ENCODE measurements at regions not wholly inside any gene's neighbourhood (a gene's known extent, or its start where the extent isn't known, plus 50 kb on each side); places are given as distances from the start of the nearest gene placed in this dataset.

DNA sequence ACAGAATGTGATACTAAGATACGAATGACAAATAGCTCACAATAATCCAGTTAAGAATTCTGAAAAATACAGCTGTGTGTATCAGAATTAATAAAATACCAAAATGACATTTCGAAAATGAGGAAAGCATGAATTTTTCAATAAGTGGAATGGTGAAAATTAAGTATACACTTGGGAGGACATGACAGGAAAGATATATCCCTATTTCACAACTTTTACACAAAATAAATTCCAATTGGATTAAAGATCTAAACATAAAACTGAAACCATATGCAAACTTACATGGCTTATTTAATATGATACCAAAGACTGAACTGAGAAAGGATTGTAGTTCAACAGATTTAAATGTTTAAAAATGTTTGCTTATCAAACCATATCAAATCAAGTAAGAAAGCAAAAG is 510.4 kb upstream of the ADAMTS5 start:
- CTCF ChIA-PET, result interaction anchor here (0.6 to 2.0 kb wide), 5 partner anchors 15 to 445 kb away, joined by 3 to 7 read pairs (median 5); no protein-coding TSS in a partner anchor
- Histone ChIP-seq H4K20me1 (replicated peaks; ENCODE audit: control insufficient read depth, extremely low read depth, insufficient read depth, low read length) (no peaks in the 10 kb centered on the region), H2AFZ (ENCODE audit: low read depth, low read length) (no peak overlapping the region), H3K27ac (ENCODE audit: insufficient read depth, low read depth, low read length) (no peak overlapping the region), H3K9me1 (replicated peaks; ENCODE audit: control insufficient read depth, extremely low read depth, insufficient read depth, low read length) (no peaks in the 10 kb centered on the region), H3K27me3 (ENCODE audit: control insufficient read depth in 2 of 2, insufficient read depth in 2 of 2, low read length in 2 of 2) (no peaks in the 10 kb centered on the region), H3K9me3 (replicated peaks; ENCODE audit: control insufficient read depth, insufficient read depth, low read length) (no peaks in the 10 kb centered on the region), H3K4me3 (replicated peaks in 1 of 3; ENCODE audit: insufficient read depth in 1 of 3, low read depth in 1 of 3, low read length in 3 of 3) (no peak overlapping the region), H3K4me2 (ENCODE audit: insufficient read depth, low read length) (no peak overlapping the region), H3K4me1 (ENCODE audit: control insufficient read depth, extremely low read depth, insufficient read depth, low read length) (no peaks in the 10 kb centered on the region), H3K9ac (replicated peaks; ENCODE audit: extremely low read depth, insufficient read depth, low read length) (no peak overlapping the region), H3K36me3 (ENCODE audit: control insufficient read depth in 2 of 2, extremely low read depth in 1 of 2, insufficient read depth in 2 of 2, low read length in 2 of 2) (no peaks in the 10 kb centered on the region), H3K79me2 (ENCODE audit: control insufficient read depth, insufficient read depth, low read length) (no peaks in the 10 kb centered on the region)
- POLR2A ChIA-PET, result no interaction called here
- FAIRE-seq (no peak), DNase-seq (ENCODE audit: low read depth, low spot score) (no peak)
- dilution Hi-C loops (cut with MboI; ENCODE audit: extremely low pct_ligation_motif_present, low sequenced_read_pairs) (no loop called here), intact Hi-C loops (cut with micrococcal nuclease) (no loop called here)
- no TSS peak for BruUV-seq (replicated peaks)
- TF ChIP-seq FOS (IDR thresholded peaks at IDR 0.05; ENCODE audit: borderline replicate concordance, insufficient read depth, low read length) (no peak), EZH2 (IDR thresholded peaks at IDR 0.05; ENCODE audit: borderline replicate concordance, low read depth, low read length, severe bottlenecking) (no peak), POLR2A (IDR thresholded peaks at IDR 0.05; ENCODE audit: low read depth, low read length) (no peak), GATA2 (IDR thresholded peaks at IDR 0.05; ENCODE audit: insufficient read depth, insufficient read length, low read depth, low read length) (no peak), MYC (IDR thresholded peaks at IDR 0.05; ENCODE audit: low read depth, low read length) (no peak)
- TF ChIP-seq, protein P1, sequence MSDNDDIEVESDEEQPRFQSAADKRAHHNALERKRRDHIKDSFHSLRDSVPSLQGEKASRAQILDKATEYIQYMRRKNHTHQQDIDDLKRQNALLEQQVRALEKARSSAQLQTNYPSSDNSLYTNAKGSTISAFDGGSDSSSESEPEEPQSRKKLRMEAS (IDR thresholded peaks at IDR 0.05; ENCODE audit: insufficient read depth, insufficient read length), result no peak
- TF ChIP-seq, protein P2, sequence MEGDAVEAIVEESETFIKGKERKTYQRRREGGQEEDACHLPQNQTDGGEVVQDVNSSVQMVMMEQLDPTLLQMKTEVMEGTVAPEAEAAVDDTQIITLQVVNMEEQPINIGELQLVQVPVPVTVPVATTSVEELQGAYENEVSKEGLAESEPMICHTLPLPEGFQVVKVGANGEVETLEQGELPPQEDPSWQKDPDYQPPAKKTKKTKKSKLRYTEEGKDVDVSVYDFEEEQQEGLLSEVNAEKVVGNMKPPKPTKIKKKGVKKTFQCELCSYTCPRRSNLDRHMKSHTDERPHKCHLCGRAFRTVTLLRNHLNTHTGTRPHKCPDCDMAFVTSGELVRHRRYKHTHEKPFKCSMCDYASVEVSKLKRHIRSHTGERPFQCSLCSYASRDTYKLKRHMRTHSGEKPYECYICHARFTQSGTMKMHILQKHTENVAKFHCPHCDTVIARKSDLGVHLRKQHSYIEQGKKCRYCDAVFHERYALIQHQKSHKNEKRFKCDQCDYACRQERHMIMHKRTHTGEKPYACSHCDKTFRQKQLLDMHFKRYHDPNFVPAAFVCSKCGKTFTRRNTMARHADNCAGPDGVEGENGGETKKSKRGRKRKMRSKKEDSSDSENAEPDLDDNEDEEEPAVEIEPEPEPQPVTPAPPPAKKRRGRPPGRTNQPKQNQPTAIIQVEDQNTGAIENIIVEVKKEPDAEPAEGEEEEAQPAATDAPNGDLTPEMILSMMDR (IDR thresholded peaks at IDR 0.05; ENCODE audit: extremely low read depth in 1 of 2, insufficient read depth in 1 of 2, low read depth in 1 of 2, low read length in 2 of 2), result no peak
